ENCODE measurements at regions not wholly inside any gene's neighbourhood (a gene's known extent, or its start where the extent isn't known, plus 50 kb on each side); places are given as distances from the start of the nearest gene placed in this dataset.

DNA sequence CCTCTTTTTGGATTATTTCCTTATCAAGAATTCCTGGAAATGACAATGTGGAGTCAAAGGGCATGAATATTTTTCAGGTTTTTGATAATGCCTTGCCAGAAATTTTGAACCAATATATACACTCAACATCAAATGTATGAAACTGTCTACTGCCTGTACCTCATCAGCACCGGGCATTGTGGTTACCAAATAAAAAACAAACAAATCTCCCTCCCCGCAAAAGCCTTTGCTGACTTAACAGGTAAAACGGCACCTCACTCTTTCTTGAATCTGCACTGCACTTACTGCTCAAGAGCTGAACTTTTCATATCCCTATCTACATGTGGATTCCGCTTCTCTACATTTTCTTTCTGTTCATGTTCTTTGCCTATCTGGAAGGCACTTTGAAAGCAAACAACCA, 134.5 kb upstream of the PRICKLE2 start:
- Histone ChIP-seq H3K27me3 (ENCODE audit: control insufficient read depth, insufficient read depth, low read length) (no peaks in the 10 kb centered on the region), H3K9me3 (ENCODE audit: control insufficient read depth, insufficient read depth, low read length) (no peaks in the 10 kb centered on the region), H3K4me3 (ENCODE audit: low read length) (no peak overlapping the region), H3K36me3 (ENCODE audit: control insufficient read depth, insufficient read depth, low read length) (no peaks in the 10 kb centered on the region), H3K4me1 (ENCODE audit: control insufficient read depth, insufficient read depth, low read length) (no peaks in the 10 kb centered on the region), H3K27ac (ENCODE audit: low read length) (no peak overlapping the region)
- WGBS (ENCODE audit: insufficient coverage, insufficient read length), result no CpG with 5 or more reads among the region's 4 CpGs
- DNase-seq (ENCODE audit: low read depth, low spot score), result no peak

DNA sequence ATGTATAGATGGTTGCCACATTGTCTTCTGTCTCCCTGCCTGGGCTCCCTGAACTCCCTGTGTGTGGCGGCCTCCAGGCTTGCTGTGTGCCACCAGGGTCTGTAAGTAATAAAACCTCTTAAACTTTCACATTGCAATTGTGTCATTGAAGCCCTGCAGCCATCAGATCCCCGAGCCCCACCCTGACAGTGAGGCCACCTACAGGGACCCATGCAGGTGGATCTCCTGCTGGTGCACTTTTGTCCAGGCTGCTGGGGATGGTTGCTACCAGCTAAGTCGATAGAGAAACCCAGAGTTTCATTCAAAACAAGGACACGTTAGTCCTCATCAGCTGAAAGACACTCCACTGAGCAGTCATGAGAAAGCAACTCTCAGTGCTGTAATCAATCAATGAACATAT, 133.6 kb upstream of the PRICKLE2 start:
- Histone ChIP-seq H3K4me1 (ENCODE audit: control insufficient read depth, insufficient read depth, low read length) (no peaks in the 10 kb centered on the region), H3K4me3 (ENCODE audit: low read length) (no peak overlapping the region), H3K27ac (ENCODE audit: low read length) (no peak overlapping the region), H3K36me3 (ENCODE audit: control insufficient read depth, insufficient read depth, low read length) (no peaks in the 10 kb centered on the region), H3K9me3 (ENCODE audit: control insufficient read depth, insufficient read depth, low read length) (no peaks in the 10 kb centered on the region), H3K27me3 (ENCODE audit: control insufficient read depth, insufficient read depth, low read length) (no peaks in the 10 kb centered on the region)
- DNase-seq (ENCODE audit: low read depth, low spot score), result no peak
- no CpG with 5 or more reads among the region's 4 CpGs for WGBS (ENCODE audit: insufficient coverage, insufficient read length)

DNA sequence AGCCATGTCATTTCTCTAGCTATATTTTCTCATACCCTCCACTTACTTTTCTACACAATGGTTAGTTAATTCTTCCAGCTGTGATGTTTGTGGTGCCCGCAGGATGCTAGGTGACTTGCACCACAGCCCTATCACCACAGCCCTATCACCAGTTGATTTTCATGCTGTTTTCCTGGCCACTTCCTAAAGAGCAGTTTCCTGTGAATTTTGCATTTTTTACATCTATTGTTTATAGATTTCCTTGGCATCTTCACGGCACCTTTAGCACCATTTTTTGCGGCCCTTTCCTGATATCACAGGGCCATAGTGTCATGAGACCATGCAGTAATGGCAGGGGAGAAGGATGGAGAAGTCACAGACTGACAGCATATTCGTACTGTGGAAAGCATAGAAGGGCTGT, 132.9 kb upstream of the PRICKLE2 start:
- no peak for DNase-seq (ENCODE audit: low read depth, low spot score)
- Histone ChIP-seq H3K27me3 (ENCODE audit: control insufficient read depth, insufficient read depth, low read length) (no peaks in the 10 kb centered on the region), H3K36me3 (ENCODE audit: control insufficient read depth, insufficient read depth, low read length) (no peaks in the 10 kb centered on the region), H3K9me3 (ENCODE audit: control insufficient read depth, insufficient read depth, low read length) (no peaks in the 10 kb centered on the region), H3K4me1 (ENCODE audit: control insufficient read depth, insufficient read depth, low read length) (no peaks in the 10 kb centered on the region), H3K4me3 (ENCODE audit: low read length) (no peak overlapping the region), H3K27ac (ENCODE audit: low read length) (no peak overlapping the region)
- no CpG with 5 or more reads among the region's 4 CpGs for WGBS (ENCODE audit: insufficient coverage, insufficient read length)

DNA sequence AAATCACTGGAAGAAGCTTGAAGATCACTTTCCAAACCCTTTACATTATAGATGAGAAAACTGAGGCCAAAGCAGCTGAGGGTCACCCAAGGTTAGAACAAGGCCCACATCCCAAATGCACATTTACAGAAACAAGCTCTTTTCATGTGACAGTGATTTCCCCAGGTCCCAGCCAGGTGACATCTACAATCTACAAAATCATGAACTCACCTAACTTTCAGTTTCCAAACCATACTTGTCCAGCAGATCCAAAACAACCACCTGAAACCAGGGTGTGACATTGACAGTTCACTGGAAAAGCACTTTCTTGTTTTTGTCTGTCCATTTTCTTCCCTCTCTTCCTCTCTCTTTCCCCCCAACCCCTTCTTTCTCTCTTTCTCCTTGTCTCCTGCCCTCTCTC, 132.2 kb upstream of the PRICKLE2 start:
- no peak overlapping the region for H3K27ac ChIP-seq (ENCODE audit: low read length)
- no peak overlapping the region for H3K4me3 ChIP-seq (ENCODE audit: low read length)
- DNase-seq (ENCODE audit: low read depth, low spot score), result no peak
- no peaks in the 10 kb centered on the region for H3K27me3 ChIP-seq (ENCODE audit: control insufficient read depth, insufficient read depth, low read length)
- no peaks in the 10 kb centered on the region for H3K9me3 ChIP-seq (ENCODE audit: control insufficient read depth, insufficient read depth, low read length)
- no peaks in the 10 kb centered on the region for H3K36me3 ChIP-seq (ENCODE audit: control insufficient read depth, insufficient read depth, low read length)
- no peaks in the 10 kb centered on the region for H3K4me1 ChIP-seq (ENCODE audit: control insufficient read depth, insufficient read depth, low read length)

DNA sequence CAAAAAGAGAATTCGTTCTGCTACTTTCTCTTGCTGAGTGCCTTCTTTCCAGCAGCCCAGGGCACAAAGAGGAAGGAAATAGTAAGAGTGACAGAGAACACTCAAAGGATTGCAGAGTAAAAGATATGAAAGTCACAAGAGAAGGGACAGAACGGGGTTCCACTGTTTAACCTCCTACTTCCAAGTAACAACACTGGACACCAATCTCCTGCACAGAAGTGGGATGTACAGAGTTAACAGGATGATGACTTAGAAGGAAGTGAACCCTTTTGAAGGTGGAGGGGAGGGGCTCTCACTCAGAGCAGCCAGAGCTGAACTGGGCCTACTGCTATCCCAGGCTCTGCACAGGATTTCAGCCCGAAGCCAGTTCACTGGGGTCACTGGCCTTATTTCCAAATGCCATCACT, 130.1 kb upstream of the PRICKLE2 start:
- Histone ChIP-seq H3K27ac (ENCODE audit: low read length) (no peak overlapping the region), H3K4me1 (ENCODE audit: control insufficient read depth, insufficient read depth, low read length) (0 out of 2 replicates have a peak, but pooled peaks cover 1% of the 10 kb centered on the region), H3K27me3 (ENCODE audit: control insufficient read depth, insufficient read depth, low read length) (no peaks in the 10 kb centered on the region), H3K4me3 (ENCODE audit: low read length) (no peak overlapping the region), H3K36me3 (ENCODE audit: control insufficient read depth, insufficient read depth, low read length) (no peaks in the 10 kb centered on the region), H3K9me3 (ENCODE audit: control insufficient read depth, insufficient read depth, low read length) (no peaks in the 10 kb centered on the region)
- no peak for DNase-seq (ENCODE audit: low read depth, low spot score)
- WGBS (ENCODE audit: insufficient coverage, insufficient read length), result no CpG with 5 or more reads among the region's 3 CpGs

DNA sequence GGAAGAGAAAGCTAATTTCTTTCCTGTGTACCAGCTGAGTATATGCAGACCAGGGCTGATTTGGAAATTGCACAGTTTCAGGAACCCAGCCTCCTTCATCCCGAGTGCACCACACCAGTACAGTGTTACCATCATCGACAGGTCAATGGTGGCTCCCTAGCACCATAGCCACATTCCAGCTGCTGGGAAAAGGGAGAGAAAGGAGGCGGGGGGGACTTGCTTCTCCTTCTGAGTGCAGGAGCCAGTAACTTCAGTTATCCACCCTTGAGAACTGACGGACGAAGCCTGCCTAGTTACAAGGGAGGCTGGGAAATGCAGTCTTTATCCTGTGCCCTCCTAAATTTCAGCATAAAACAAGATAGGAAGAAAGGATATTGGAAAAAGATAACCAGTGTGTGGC, 129.7 kb upstream of the PRICKLE2 start:
- H3K9me3 ChIP-seq (ENCODE audit: control insufficient read depth, insufficient read depth, low read length), result no peaks in the 10 kb centered on the region
- H3K4me3 ChIP-seq (ENCODE audit: low read length), result no peak overlapping the region
- no peaks in the 10 kb centered on the region for H3K27me3 ChIP-seq (ENCODE audit: control insufficient read depth, insufficient read depth, low read length)
- no CpG with 5 or more reads among the region's 5 CpGs for WGBS (ENCODE audit: insufficient coverage, insufficient read length)
- no peak for DNase-seq (ENCODE audit: low read depth, low spot score)
- no peak overlapping the region for H3K27ac ChIP-seq (ENCODE audit: low read length)
- H3K36me3 ChIP-seq (ENCODE audit: control insufficient read depth, insufficient read depth, low read length), result no peaks in the 10 kb centered on the region
- H3K4me1 ChIP-seq (ENCODE audit: control insufficient read depth, insufficient read depth, low read length), result 0 out of 2 replicates have a peak, but pooled peaks cover 1% of the 10 kb centered on the region

DNA sequence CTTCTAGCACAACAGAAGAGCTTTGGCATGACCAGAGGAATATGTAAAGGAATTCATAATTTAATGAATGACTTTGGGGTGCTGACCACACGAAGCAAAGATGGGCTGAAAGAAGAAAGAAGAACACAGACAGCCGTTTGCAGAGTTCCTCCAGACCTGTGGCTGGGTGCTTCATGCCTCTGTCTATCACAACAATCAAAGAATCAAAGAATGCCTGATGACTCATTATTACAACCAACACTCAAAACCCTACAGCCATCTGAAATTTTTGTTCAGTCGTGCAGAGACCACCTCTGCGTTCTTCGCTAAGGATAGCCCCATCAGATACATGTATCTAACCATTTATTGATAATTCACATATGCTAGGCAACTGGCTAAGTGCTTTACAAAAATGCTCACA, 129.0 kb upstream of the PRICKLE2 start:
- no peak overlapping the region for H3K4me3 ChIP-seq (ENCODE audit: low read length)
- no peaks in the 10 kb centered on the region for H3K36me3 ChIP-seq (ENCODE audit: control insufficient read depth, insufficient read depth, low read length)
- no peaks in the 10 kb centered on the region for H3K27me3 ChIP-seq (ENCODE audit: control insufficient read depth, insufficient read depth, low read length)
- no peaks in the 10 kb centered on the region for H3K9me3 ChIP-seq (ENCODE audit: control insufficient read depth, insufficient read depth, low read length)
- WGBS (ENCODE audit: insufficient coverage, insufficient read length), result no CpG with 5 or more reads among the region's 5 CpGs
- 0 out of 2 replicates have a peak, but pooled peaks cover 1% of the 10 kb centered on the region for H3K4me1 ChIP-seq (ENCODE audit: control insufficient read depth, insufficient read depth, low read length)
- no peak for DNase-seq (ENCODE audit: low read depth, low spot score)
- H3K27ac ChIP-seq (ENCODE audit: low read length), result no peak overlapping the region

DNA sequence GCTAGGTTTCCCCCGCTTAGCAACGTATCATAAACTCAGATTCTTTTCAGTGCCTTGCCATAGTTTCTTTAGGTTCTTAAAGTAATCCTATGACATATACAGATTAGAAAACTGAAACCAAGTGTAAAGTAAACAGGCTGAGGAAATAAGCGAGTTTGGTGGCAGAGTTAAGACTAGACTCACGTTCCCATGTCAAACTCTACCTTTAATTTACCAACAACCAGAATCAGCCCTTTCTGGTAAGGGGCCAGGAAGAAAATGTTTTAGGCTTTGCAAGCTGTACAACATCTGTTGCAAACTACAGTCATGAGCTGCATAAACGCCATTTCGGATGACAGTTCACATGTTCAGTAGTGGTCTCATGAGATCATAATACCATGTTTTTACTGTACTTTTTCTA, 128.0 kb upstream of the PRICKLE2 start:
- no peaks in the 10 kb centered on the region for H3K9me3 ChIP-seq (ENCODE audit: control insufficient read depth, insufficient read depth, low read length)
- H3K27ac ChIP-seq (ENCODE audit: low read length), result no peak overlapping the region
- H3K27me3 ChIP-seq (ENCODE audit: control insufficient read depth, insufficient read depth, low read length), result no peaks in the 10 kb centered on the region
- WGBS (ENCODE audit: insufficient coverage, insufficient read length), result no CpG with 5 or more reads among the region's 6 CpGs
- 0 out of 2 replicates have a peak, but pooled peaks cover 1% of the 10 kb centered on the region for H3K4me1 ChIP-seq (ENCODE audit: control insufficient read depth, insufficient read depth, low read length)
- no peak for DNase-seq (ENCODE audit: low read depth, low spot score)
- no peaks in the 10 kb centered on the region for H3K36me3 ChIP-seq (ENCODE audit: control insufficient read depth, insufficient read depth, low read length)
- no peak overlapping the region for H3K4me3 ChIP-seq (ENCODE audit: low read length)

DNA sequence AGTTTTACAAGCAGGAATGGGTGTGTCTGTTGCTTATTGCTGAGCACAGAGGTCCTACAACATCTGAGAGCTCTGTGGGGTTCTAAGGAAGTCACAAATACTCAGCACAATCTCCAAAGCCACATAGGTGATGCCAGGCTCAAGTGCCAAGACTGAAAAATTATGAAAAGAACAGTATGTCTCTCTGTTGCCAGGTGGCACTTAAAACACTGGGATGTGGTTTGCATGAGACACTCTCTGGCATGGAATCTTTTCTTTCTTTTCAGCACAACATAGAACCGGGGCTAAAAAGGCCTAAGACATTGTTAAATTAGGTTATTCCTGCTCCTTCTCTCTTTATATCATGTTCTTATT, 127.3 kb upstream of the PRICKLE2 start:
- H3K9me3 ChIP-seq (ENCODE audit: control insufficient read depth, insufficient read depth, low read length), result no peaks in the 10 kb centered on the region
- no peak overlapping the region for H3K27ac ChIP-seq (ENCODE audit: low read length)
- H3K4me1 ChIP-seq (ENCODE audit: control insufficient read depth, insufficient read depth, low read length), result 0 out of 2 replicates have a peak, but pooled peaks cover 1% of the 10 kb centered on the region
- no CpG with 5 or more reads among the region's 1 CpG for WGBS (ENCODE audit: insufficient coverage, insufficient read length)
- no peaks in the 10 kb centered on the region for H3K36me3 ChIP-seq (ENCODE audit: control insufficient read depth, insufficient read depth, low read length)
- no peak overlapping the region for H3K4me3 ChIP-seq (ENCODE audit: low read length)
- DNase-seq (ENCODE audit: low read depth, low spot score), result no peak
- H3K27me3 ChIP-seq (ENCODE audit: control insufficient read depth, insufficient read depth, low read length), result no peaks in the 10 kb centered on the region

DNA sequence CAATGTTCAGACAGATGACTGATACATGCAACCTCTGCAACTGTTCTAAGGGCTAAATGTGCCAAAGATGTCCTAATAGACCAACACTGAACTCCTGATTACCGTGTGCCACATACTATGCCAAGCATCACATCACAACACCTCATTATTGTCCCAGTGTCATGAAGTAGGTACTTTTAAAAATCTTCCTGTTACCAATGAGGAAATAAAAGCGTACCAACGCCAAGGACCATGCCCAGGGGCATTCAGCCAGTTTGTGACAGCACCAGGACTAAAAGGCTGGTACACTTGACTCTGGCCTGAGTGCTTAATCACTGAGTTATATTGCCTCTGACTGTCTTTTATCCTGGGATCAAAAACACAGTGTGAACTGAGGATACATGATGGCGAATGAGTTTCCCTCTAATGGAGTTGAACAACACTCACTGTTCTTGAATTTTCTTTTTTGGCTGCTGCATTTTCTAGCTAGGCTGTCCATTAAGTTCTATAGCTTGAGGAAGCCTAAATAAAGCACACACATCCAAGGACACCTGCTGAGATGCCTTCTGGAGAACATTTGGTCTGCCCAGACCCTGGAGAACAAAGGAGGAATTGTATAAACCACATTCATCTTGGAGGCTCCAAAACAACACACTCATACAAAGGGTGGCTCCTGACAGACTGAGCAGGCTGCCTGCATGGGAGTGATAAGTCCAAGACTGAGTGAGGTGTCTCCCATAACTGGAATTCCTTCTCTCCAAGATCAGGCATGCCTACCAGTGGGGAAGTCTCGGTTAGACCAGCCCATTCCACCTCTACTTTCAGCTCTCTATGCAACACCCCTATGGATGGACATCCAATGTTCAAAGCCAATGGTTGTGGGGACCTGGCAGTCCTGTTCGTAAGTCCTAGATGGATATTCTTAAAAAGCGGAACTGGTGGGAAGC, 126.7 kb upstream of the PRICKLE2 start:
- DNase-seq (ENCODE audit: low read depth, low spot score), result no peak
- Histone ChIP-seq H3K9me3 (ENCODE audit: control insufficient read depth, insufficient read depth, low read length) (no peaks in the 10 kb centered on the region), H3K4me1 (ENCODE audit: control insufficient read depth, insufficient read depth, low read length) (0 out of 2 replicates have a peak, but pooled peaks cover 1% of the 10 kb centered on the region), H3K27ac (ENCODE audit: low read length) (no peak overlapping the region), H3K4me3 (ENCODE audit: low read length) (no peak overlapping the region), H3K27me3 (ENCODE audit: control insufficient read depth, insufficient read depth, low read length) (no peaks in the 10 kb centered on the region), H3K36me3 (ENCODE audit: control insufficient read depth, insufficient read depth, low read length) (no peaks in the 10 kb centered on the region)
- WGBS (ENCODE audit: insufficient coverage, insufficient read length), result no CpG with 5 or more reads among the region's 7 CpGs

DNA sequence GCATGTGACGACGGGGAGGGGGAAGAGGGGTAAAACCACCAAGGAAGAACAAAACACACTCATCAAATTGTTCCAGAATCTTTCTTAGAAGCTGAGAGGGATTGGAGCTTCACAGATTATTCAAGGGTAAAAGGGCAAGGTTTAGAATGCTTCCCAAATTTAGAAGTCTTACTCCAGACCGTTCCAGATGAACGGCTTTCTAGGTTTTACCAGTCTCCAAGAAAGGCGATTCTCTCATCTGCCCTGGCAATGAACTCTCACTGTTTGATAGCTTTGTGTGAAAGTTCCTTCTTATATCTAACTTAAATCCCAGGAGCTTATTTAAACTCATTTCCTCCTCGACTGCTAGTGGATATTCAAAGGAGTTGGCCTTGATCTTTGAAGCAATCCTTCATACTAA, 124.3 kb upstream of the PRICKLE2 start:
- no peak for DNase-seq (ENCODE audit: low read depth, low spot score)
- Histone ChIP-seq H3K27me3 (ENCODE audit: control insufficient read depth, insufficient read depth, low read length) (no peaks in the 10 kb centered on the region), H3K27ac (ENCODE audit: low read length) (no peak overlapping the region), H3K4me3 (ENCODE audit: low read length) (no peak overlapping the region), H3K4me1 (ENCODE audit: control insufficient read depth, insufficient read depth, low read length) (peaks cover 3% of the 10 kb centered on the region; the same call in 1 of the 2 replicates), H3K36me3 (ENCODE audit: control insufficient read depth, insufficient read depth, low read length) (no peaks in the 10 kb centered on the region), H3K9me3 (ENCODE audit: control insufficient read depth, insufficient read depth, low read length) (no peaks in the 10 kb centered on the region)
- no CpG with 5 or more reads among the region's 6 CpGs for WGBS (ENCODE audit: insufficient coverage, insufficient read length)

Measured in iPS DF 6.9 (cell line).